ENCODE measurements at regions not wholly inside any gene's neighbourhood (a gene's known extent, or its start where the extent isn't known, plus 50 kb on each side); places are given as distances from the start of the nearest gene placed in this dataset.

GRCh38 chr11:119491753-119492510, 69.0 kb upstream of the THY1 start:
- intact Hi-C loops (cut with micrococcal nuclease): no loop called here

GRCh38 chr11:119490253-119491006, 67.5 kb upstream of the THY1 start:
- intact Hi-C loops (cut with micrococcal nuclease): no loop called here

GRCh38 chr11:119489087-119489486, 66.1 kb upstream of the THY1 start:
- intact Hi-C loops (cut with micrococcal nuclease): no loop called here

- intact Hi-C loops (cut with micrococcal nuclease): no loop called here
Measured at GRCh38 chr11:119488256-119488995, 65.5 kb upstream of the THY1 start.

GRCh38 chr11:119486691-119487259, 63.8 kb upstream of the THY1 start:
- intact Hi-C loops (cut with micrococcal nuclease): no loop called here

- intact Hi-C loops (cut with micrococcal nuclease): no loop called here
Measured at GRCh38 chr11:119486016-119486415, 63.0 kb upstream of the THY1 start.

GRCh38 chr11:119484741-119485605, 62.0 kb upstream of the THY1 start:
- intact Hi-C loops (cut with micrococcal nuclease): loop anchor here (5.0 kb wide), 1 partner anchor 257 kb away; no protein-coding TSS in a partner anchor

- intact Hi-C loops (cut with micrococcal nuclease): loop anchor here (5.0 kb wide), 1 partner anchor 258 kb away; no protein-coding TSS in a partner anchor
Measured at GRCh38 chr11:119483881-119484371, 61.0 kb upstream of the THY1 start.

GRCh38 chr11:119483341-119483880, 60.4 kb upstream of the THY1 start:
- intact Hi-C loops (cut with micrococcal nuclease): loop anchor here (5.0 kb wide), 1 partner anchor 259 kb away; no protein-coding TSS in a partner anchor

GRCh38 chr11:119482521-119483011, 59.6 kb upstream of the THY1 start:
- intact Hi-C loops (cut with micrococcal nuclease): loop anchor here (5.0 kb wide), 1 partner anchor 260 kb away; no protein-coding TSS in a partner anchor

- intact Hi-C loops (cut with micrococcal nuclease): loop anchor here (1.0 to 5.0 kb wide), 3 partner anchors 53 to 260 kb away; partner anchors contain the start of gene NECTIN1
Measured at GRCh38 chr11:119481667-119482400, 58.9 kb upstream of the THY1 start.

- intact Hi-C loops (cut with micrococcal nuclease): loop anchor here (1.0 to 5.0 kb wide), 3 partner anchors 54 to 261 kb away; partner anchors contain the start of gene NECTIN1
Measured at GRCh38 chr11:119481021-119481666, 58.2 kb upstream of the THY1 start.

- intact Hi-C loops (cut with micrococcal nuclease): loop anchor here (1.0 to 5.0 kb wide), 3 partner anchors 54 to 262 kb away; partner anchors contain the start of gene NECTIN1
Measured at GRCh38 chr11:119480380-119481020, 57.5 kb upstream of the THY1 start.

GRCh38 chr11:119479685-119480275, 56.8 kb upstream of the THY1 start:
- intact Hi-C loops (cut with micrococcal nuclease): loop anchor here (2.0 to 5.0 kb wide), 2 partner anchors 55 to 263 kb away; no protein-coding TSS in a partner anchor

GRCh38 chr11:119478711-119479285, 55.8 kb upstream of the THY1 start:
- intact Hi-C loops (cut with micrococcal nuclease): no loop called here

GRCh38 chr11:119476666-119477331, 53.8 kb upstream of the THY1 start:
- intact Hi-C loops (cut with micrococcal nuclease): no loop called here

Data from T-helper 2 cell treated with Interferon-gamma antibody and Interleukin-4, amounts not matched to agents 100 ng/mL and 5 ng/mL, for 36 hours (primary cell).